ENCODE measurements at regions not wholly inside any gene's neighbourhood (a gene's known extent, or its start where the extent isn't known, plus 50 kb on each side); places are given as distances from the start of the nearest gene placed in this dataset.

- TF ChIP-seq CTCF (IDR thresholded peaks at IDR 0.05; ENCODE audit: low read depth, low read length, poor library complexity, severe bottlenecking) (no peak), EZH2phosphoT487 (IDR thresholded peaks at IDR 0.05; ENCODE audit: borderline replicate concordance, low read length) (no peak)
These were observed 780.8 kb upstream of the CDH8 start for GRCh38 chr16:62816971-62817519.

Measured in DOHH2 (cell line).